T-helper 2 cell treated with Interferon-gamma antibody and Interleukin-4, amounts not matched to agents 5 μg/mL and 100 μg/mL, for 36 hours (primary cell): ENCODE measurements at regions not wholly inside any gene's neighbourhood (a gene's known extent, or its start where the extent isn't known, plus 50 kb on each side); places are given as distances from the start of the nearest gene placed in this dataset.

Source experiments
- DNase-seq: peaks from one replicate; pipeline ENCODE4 v3.0.0; 2021; ENCODE audit warnings: low spot score
- H3K27ac Mint-ChIP-seq: one replicate; pipeline ENCODE4 v1.8.0; 2021; ENCODE audit warnings: mild to moderate bottlenecking, mixed read lengths
- H3K27me3 Mint-ChIP-seq: one replicate; pipeline ENCODE4 v1.8.0; 2021; ENCODE audit warnings: low read depth, mixed read lengths
- H3K36me3 Mint-ChIP-seq: one replicate; pipeline ENCODE4 v1.8.0; 2021; ENCODE audit warnings: low read depth, mixed read lengths
- H3K4me1 Mint-ChIP-seq: one replicate; pipeline ENCODE4 v1.8.0; 2021; ENCODE audit warnings: low read depth, mixed read lengths
- H3K4me3 Mint-ChIP-seq: one replicate; pipeline ENCODE4 v1.8.0; 2022; ENCODE audit warnings: mild to moderate bottlenecking, moderate library complexity, mixed read lengths
- H3K9me3 Mint-ChIP-seq: one replicate; pipeline ENCODE4 v1.8.0; 2021; ENCODE audit warnings: mixed read lengths

DNA sequence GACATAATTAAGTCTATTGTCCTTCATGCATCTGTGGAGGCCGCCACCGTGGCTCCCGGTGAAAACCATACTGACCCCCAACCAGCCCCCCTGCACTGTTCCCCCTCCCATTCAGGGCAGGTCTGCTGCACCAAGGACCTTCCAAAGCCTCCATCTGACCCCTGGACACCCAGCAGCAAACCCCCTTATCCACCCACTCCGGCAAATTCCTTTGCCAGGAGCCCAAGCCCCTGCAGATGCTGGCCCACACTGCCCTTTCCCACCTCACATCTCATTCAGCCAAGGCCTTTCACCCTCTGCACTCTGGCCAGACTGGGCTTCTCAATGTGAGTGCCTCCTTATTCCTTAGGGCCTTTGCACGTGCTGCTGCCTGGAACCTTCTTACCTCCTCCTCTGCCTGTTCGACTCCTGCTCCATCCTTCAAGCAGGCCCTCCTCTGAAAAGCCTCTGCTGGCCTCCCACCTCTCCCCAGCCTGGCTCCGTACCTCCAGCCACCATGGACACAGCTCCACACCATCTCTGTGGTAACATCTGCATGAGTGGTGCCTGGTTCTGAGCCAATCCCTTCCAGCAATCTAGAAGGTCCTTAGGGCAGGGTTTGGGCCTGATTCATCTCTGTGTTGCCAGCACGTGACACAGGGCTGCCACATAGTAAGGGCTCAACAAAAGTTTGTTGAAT lies 230.7 kb downstream of the BCL11B start:
- Mint-ChIP-seq H3K9me3 (no peaks in the 10 kb centered on the region), H3K36me3 (no peaks in the 10 kb centered on the region), H3K27me3 (peaks cover 9% of the 10 kb centered on the region), H3K27ac (no peak overlapping the region), H3K4me3 (no peak overlapping the region), H3K4me1 (no peaks in the 10 kb centered on the region)
- no peak for DNase-seq

DNA sequence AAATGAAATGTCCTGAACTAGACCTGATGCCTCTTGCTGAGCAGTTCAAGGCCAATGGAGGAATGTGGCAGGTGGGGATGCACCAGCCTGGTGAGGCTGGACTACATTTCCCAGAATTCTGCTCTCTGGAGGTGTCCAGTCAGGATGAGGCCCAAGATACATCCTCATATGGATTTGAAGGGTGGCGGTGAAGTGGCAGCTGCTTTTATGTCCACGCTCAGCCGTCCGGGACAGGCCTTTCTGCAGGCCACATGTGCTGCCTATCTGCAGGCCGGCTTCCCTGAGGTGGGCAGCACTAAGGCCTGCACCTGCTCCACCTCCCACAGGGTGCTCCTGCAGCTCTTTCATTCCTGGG lies 230.2 kb downstream of the BCL11B start:
- no peak for DNase-seq
- no peak overlapping the region for H3K27ac Mint-ChIP-seq
- no peaks in the 10 kb centered on the region for H3K4me1 Mint-ChIP-seq
- no peaks in the 10 kb centered on the region for H3K36me3 Mint-ChIP-seq
- no peak overlapping the region for H3K4me3 Mint-ChIP-seq
- no peaks in the 10 kb centered on the region for H3K9me3 Mint-ChIP-seq
- H3K27me3 Mint-ChIP-seq, result peaks cover 8% of the 10 kb centered on the region

DNA sequence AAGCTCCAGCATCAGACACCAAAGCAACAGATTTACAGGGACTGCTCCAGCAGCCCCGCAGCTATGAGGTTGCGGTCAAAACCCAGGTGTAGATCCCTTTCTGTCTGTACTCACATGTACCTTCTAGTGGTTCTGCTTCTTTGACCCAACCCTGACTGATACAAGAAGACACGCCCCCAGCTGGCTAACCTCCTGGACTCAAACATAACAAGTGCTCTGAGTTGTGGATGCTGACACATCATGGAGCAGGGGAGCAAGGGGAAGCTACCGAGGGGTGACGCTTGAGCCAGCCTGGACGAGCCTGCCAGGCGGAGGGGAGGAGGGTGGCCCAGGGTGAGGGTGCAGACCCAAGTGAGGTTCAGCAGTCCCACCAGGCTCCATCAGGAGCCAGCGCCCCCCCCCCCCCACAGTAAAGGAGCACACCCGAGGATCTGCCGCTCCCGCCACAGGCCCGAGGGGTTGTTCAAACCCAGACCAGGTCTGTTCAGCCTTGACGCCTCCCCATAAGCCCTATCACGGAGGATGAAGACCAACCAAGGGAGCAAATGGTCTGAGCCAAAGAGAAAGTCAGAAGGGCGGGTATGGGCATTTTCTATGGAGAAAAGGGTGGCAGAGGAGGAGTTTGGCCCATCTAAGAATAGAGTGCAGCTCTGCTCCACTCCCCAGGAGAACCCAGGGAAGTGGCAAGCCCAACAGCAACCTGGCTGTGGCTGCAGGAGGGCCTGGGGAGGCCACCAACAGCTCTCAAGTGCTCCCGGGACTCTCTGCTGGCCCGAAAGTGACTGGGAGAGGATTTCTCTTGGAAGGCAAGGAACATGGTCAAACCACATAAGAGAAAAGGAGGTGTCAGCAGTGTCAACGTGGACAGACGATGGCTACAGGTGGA lies 229.4 kb downstream of the BCL11B start:
- Mint-ChIP-seq H3K36me3 (no peaks in the 10 kb centered on the region), H3K27ac (no peak overlapping the region), H3K9me3 (no peaks in the 10 kb centered on the region), H3K4me1 (no peaks in the 10 kb centered on the region), H3K27me3 (peaks cover 3% of the 10 kb centered on the region), H3K4me3 (no peak overlapping the region)
- DNase-seq, result no peak

GRCh38 chr14:99043267-99043615 lies 228.8 kb downstream of the BCL11B start:
- DNase-seq, result no peak
- no peaks in the 10 kb centered on the region for H3K9me3 Mint-ChIP-seq
- no peak overlapping the region for H3K4me3 Mint-ChIP-seq
- H3K27me3 Mint-ChIP-seq, result peaks cover 3% of the 10 kb centered on the region
- H3K27ac Mint-ChIP-seq, result no peak overlapping the region
- no peaks in the 10 kb centered on the region for H3K36me3 Mint-ChIP-seq
- H3K4me1 Mint-ChIP-seq, result no peaks in the 10 kb centered on the region

GRCh38 chr14:99043756-99044155 lies 228.2 kb downstream of the BCL11B start:
- Mint-ChIP-seq H3K36me3 (no peaks in the 10 kb centered on the region), H3K4me3 (no peak overlapping the region), H3K9me3 (no peaks in the 10 kb centered on the region), H3K27ac (no peak overlapping the region), H3K27me3 (peaks cover 3% of the 10 kb centered on the region), H3K4me1 (no peaks in the 10 kb centered on the region)
- no peak for DNase-seq

GRCh38 chr14:99047441-99048031 lies 224.5 kb downstream of the BCL11B start:
- no peak overlapping the region for H3K4me3 Mint-ChIP-seq
- peaks cover 4% of the 10 kb centered on the region for H3K36me3 Mint-ChIP-seq
- no peak overlapping the region for H3K27ac Mint-ChIP-seq
- no peaks in the 10 kb centered on the region for H3K4me1 Mint-ChIP-seq
- no peak for DNase-seq
- H3K27me3 Mint-ChIP-seq, result peaks cover 4% of the 10 kb centered on the region
- H3K9me3 Mint-ChIP-seq, result peaks cover 25% of the 10 kb centered on the region

DNA sequence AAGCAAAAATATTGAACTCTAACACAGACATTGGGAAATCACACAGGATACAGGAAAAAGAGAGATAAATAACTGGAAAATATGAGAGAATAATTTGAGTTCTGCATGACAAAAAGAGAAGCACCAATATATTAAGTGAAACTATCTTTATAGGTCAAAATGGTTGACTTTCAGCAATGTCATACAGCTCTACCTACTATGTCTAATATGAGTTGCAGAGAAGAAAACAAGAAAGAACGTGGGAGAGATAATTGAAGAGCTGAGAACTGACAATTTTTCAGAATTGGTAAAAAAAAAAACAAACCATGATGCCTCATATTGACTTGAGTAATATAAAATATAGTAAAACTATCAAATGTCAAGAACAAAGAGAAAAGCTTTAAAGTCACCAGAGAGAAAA lies 221.7 kb downstream of the BCL11B start:
- Mint-ChIP-seq H3K27me3 (peaks cover 1% of the 10 kb centered on the region), H3K36me3 (peaks cover 4% of the 10 kb centered on the region), H3K4me3 (no peak overlapping the region), H3K27ac (no peak overlapping the region), H3K4me1 (no peaks in the 10 kb centered on the region), H3K9me3 (peaks cover 35% of the 10 kb centered on the region)
- no peak for DNase-seq

GRCh38 chr14:99052467-99052866 lies 219.5 kb downstream of the BCL11B start:
- H3K27ac Mint-ChIP-seq, result no peak overlapping the region
- H3K27me3 Mint-ChIP-seq, result peaks cover 1% of the 10 kb centered on the region
- peaks cover 6% of the 10 kb centered on the region for H3K4me1 Mint-ChIP-seq
- no peak for DNase-seq
- H3K36me3 Mint-ChIP-seq, result peaks cover 4% of the 10 kb centered on the region
- no peak overlapping the region for H3K4me3 Mint-ChIP-seq
- peaks cover 35% of the 10 kb centered on the region for H3K9me3 Mint-ChIP-seq

- Mint-ChIP-seq H3K9me3 (peaks cover 33% of the 10 kb centered on the region), H3K36me3 (peaks cover 4% of the 10 kb centered on the region)
These were observed 217.0 kb downstream of the BCL11B start for GRCh38 chr14:99055019-99055418.

DNA sequence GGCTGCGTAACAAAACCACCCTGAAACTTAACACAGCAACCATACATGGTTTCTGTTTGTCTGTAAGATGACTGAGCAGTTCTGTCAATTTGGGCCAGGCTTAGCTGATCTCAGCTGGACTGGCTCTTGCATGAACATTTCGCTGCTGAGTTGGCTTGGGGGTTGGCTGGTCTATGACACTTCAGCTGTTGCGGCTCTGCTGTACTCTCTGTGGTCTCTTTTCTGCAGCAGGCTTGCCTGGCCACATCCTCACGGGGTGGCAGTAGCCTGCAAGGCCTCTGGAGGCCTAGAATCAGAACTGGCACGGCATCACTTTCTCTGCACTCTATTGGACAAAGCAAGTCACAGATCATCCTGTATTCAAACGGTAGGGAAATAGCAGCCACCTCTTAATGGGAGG lies 216.2 kb downstream of the BCL11B start:
- H3K27me3 Mint-ChIP-seq, result no peaks in the 10 kb centered on the region
- no peak overlapping the region for H3K4me3 Mint-ChIP-seq
- H3K9me3 Mint-ChIP-seq, result peaks cover 26% of the 10 kb centered on the region
- peaks cover 6% of the 10 kb centered on the region for H3K4me1 Mint-ChIP-seq
- H3K27ac Mint-ChIP-seq, result no peak overlapping the region
- peaks cover 4% of the 10 kb centered on the region for H3K36me3 Mint-ChIP-seq
- DNase-seq, result peak; percentile 6

More at GRCh38 chr14:99055019-99055418, 217.0 kb downstream of the BCL11B start:
- Mint-ChIP-seq H3K4me3 (no peak overlapping the region), H3K27ac (no peak overlapping the region), H3K4me1 (peaks cover 6% of the 10 kb centered on the region), H3K27me3 (peaks cover 1% of the 10 kb centered on the region)
- DNase-seq, result no peak

- H3K9me3 Mint-ChIP-seq, result peaks cover 9% of the 10 kb centered on the region
These were observed 214.4 kb downstream of the BCL11B start for GRCh38 chr14:99057576-99058083.

GRCh38 chr14:99058542-99058941 lies 213.5 kb downstream of the BCL11B start:
- H3K4me3 Mint-ChIP-seq, result no peak overlapping the region
- no peaks in the 10 kb centered on the region for H3K36me3 Mint-ChIP-seq
- no peak for DNase-seq
- peaks cover 4% of the 10 kb centered on the region for H3K9me3 Mint-ChIP-seq
- peaks cover 6% of the 10 kb centered on the region for H3K4me1 Mint-ChIP-seq
- peaks cover 4% of the 10 kb centered on the region for H3K27me3 Mint-ChIP-seq
- H3K27ac Mint-ChIP-seq, result no peak overlapping the region

More at GRCh38 chr14:99057576-99058083, 214.4 kb downstream of the BCL11B start:
- Mint-ChIP-seq H3K4me3 (no peak overlapping the region), H3K36me3 (no peaks in the 10 kb centered on the region), H3K27ac (no peak overlapping the region), H3K27me3 (peaks cover 4% of the 10 kb centered on the region), H3K4me1 (peaks cover 6% of the 10 kb centered on the region)
- DNase-seq, result no peak

- Mint-ChIP-seq H3K27me3 (peaks cover 4% of the 10 kb centered on the region), H3K4me3 (no peak overlapping the region), H3K4me1 (no peaks in the 10 kb centered on the region), H3K36me3 (no peaks in the 10 kb centered on the region), H3K27ac (no peak overlapping the region), H3K9me3 (no peaks in the 10 kb centered on the region)
- no peak for DNase-seq
These were observed 209.8 kb downstream of the BCL11B start for GRCh38 chr14:99062216-99062615.

DNA sequence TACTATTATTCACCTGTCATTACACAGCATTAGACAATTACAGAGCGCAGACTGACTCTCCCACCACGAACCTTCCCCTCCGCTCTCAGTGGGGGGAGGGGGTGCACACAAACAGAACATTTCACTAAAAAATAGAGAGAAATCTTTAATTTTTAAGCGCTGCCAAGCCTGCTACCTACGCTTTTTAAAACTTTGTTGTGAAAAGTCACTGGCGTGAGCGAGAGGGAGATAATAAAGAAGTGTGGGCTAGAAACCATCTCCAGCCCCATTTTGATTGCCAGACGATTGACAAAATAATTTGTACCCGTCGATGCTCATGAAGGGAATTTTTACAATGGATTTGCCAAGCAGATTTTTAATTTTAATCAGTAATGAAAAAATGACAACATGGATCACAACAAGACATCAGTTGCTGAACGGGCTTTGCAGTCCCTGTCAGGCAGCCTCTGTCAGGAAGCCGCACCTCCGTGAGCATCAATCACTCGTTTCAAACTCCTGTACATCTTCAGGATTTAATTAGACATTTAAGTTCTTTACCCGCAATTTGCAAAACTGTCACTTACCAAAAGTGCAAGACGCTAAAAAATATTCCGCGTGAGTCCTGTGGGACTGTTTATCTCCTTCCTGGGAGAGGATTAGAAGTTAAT lies 209.1 kb downstream of the BCL11B start:
- DNase-seq, result no peak
- H3K36me3 Mint-ChIP-seq, result no peaks in the 10 kb centered on the region
- no peaks in the 10 kb centered on the region for H3K9me3 Mint-ChIP-seq
- H3K27me3 Mint-ChIP-seq, result peaks cover 4% of the 10 kb centered on the region
- H3K4me1 Mint-ChIP-seq, result no peaks in the 10 kb centered on the region
- H3K27ac Mint-ChIP-seq, result no peak overlapping the region
- no peak overlapping the region for H3K4me3 Mint-ChIP-seq
